GM12873 (cell line): ENCODE measurements at regions not wholly inside any gene's neighbourhood (a gene's known extent, or its start where the extent isn't known, plus 50 kb on each side); places are given as distances from the start of the nearest gene placed in this dataset.

Experiments used
- CTCF ChIP-seq: IDR thresholded peaks from 2 replicates; pipeline ENCODE4 v1.5.1; 2012; ENCODE audit warnings: low read depth, mild to moderate bottlenecking, moderate library complexity, low read length, control low read depth; ENCODE audit not compliant: insufficient read depth; ENCODE audit errors: missing control alignments

- TF ChIP-seq CTCF, result no peak
Measured at GRCh38 chr17:68197091-68197996, 50.5 kb upstream of the AMZ2 start.

DNA sequence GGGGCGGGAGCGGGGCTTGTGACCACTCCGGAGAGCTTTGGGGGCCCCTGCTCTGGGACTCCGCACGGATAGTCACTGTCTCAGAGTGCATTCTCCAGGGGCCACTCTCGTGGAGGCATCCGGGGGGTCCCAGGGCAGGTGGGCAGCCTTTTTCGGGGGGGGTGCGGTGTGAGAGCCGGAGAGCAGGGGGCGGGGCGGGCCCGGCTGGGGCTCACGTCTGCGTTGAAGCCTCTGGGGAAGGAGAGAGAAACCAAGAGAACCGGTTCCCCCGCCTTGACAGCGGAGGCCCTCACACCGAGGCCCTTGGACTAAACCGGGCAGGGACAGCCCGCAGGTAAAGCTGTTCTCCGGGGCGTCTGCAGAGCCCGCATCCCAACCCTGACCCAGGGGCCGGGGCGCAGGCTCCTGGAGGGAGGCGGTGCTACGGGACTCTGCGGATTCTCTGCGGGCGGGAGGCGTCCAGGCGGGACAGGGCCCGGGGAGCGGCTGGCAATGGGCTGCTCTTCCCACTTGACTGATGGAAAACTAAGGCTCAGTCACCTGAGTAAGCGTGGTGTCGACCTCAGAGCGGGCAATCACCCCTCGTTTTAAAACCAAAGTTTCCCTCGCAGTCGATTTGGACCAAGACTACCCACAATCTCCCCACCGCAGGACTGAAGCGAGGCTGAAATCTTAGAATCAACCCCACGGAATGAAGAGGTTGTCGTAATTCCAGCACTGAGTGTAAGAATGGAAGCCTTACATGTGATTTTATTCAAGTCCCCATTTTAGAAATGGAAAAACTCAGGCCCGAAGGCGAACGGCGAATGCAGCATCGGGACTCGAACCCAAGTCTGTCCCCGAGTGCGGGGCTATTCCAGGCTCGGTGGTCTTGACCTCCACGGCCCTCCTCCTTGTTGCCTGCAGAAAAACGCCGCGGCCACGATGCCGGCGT lies 49.6 kb upstream of the AMZ2 start:
- TF ChIP-seq CTCF, result no peak
